HCT116 (cell line): ENCODE measurements at regions not wholly inside any gene's neighbourhood (a gene's known extent, or its start where the extent isn't known, plus 50 kb on each side); places are given as distances from the start of the nearest gene placed in this dataset.

Experiments
- POLR2A ChIP-seq: IDR thresholded peaks from 2 replicates; pipeline ENCODE4 v1.7.0; 2011; ENCODE audit warnings: borderline replicate concordance; ENCODE audit not compliant: insufficient read depth, insufficient read length; ENCODE audit errors: extremely low read depth
- SP1 ChIP-seq: IDR thresholded peaks from 2 replicates; pipeline ENCODE4 v1.6.1; 2012; ENCODE audit warnings: low read depth
- TF ChIP-seq, protein P1 (sequence below): IDR thresholded peaks from 2 replicates; pipeline ENCODE4 v1.6.1; 2012

DNA sequence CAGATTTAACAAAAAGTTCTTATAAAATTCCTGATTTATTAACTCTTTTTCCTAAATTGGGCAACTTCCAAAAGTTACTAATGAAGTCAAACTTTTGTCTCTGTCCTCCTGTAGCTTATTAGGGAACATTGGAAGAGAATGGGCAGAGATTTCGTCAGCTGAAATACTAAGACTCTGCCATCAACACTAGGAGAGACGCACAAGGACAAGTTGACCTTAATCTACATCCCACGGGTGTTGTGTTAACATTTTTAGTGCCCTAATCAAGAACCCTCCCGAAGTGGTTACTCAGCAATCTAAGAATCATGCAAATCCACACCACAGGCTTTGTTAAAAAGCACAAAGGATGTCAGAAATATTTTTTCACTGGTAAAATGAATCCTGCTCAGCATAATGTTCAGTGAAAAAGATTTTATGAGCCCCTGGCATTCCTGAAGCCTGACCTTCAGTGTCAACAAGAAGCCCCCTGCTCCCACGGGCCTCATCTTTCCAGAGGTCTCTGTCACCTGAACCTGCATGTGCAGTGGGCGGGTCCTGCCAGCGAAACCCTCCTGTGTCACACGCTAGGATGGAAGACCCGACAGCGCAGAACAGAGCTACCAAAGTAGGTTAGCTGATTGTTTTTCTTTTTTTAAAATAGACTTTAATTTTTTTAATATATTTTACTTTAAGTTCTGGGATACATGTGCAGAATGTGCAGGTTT lies 70.6 kb upstream of the AKR1E2 start:
- TF ChIP-seq POLR2A (no peak), SP1 (no peak)
- TF ChIP-seq, protein P1, sequence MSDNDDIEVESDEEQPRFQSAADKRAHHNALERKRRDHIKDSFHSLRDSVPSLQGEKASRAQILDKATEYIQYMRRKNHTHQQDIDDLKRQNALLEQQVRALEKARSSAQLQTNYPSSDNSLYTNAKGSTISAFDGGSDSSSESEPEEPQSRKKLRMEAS: no peak
